ENCODE measurements at regions not wholly inside any gene's neighbourhood (a gene's known extent, or its start where the extent isn't known, plus 50 kb on each side); places are given as distances from the start of the nearest gene placed in this dataset.

- H3K4me2 ChIP-seq (ENCODE audit: low read depth, low read length, poor library complexity, severe bottlenecking) = no peak overlapping the region
- H4K20me1 ChIP-seq (ENCODE audit: low read depth, low read length) = no peaks in the 10 kb centered on the region
- no peaks in the 10 kb centered on the region for H3K9me2 ChIP-seq (replicated peaks; ENCODE audit: insufficient read depth, low read length)
- no peaks in the 10 kb centered on the region for H3F3A ChIP-seq (ENCODE audit: insufficient read depth)
- H3K9ac ChIP-seq (ENCODE audit: low read length) = no peak overlapping the region
- no peaks in the 10 kb centered on the region for H3K36me3 ChIP-seq (ENCODE audit: low read length)
- no peak for TF ChIP-seq EZH2phosphoT487 (conservative IDR thresholded peaks at IDR 0.05; ENCODE audit: low read length)
- no peak for TF ChIP-seq CTCF (IDR thresholded peaks at IDR 0.05; ENCODE audit: insufficient read depth, low read length, poor library complexity, severe bottlenecking)
- no peak overlapping the region for H2AFZ ChIP-seq (ENCODE audit: low read depth, low read length, severe bottlenecking)
- no peaks in the 10 kb centered on the region for H3K27me3 ChIP-seq (ENCODE audit: low read length)
- H3K79me2 ChIP-seq (ENCODE audit: insufficient read depth, low read length) = no peaks in the 10 kb centered on the region
- no peaks in the 10 kb centered on the region for H3K9me3 ChIP-seq (ENCODE audit: insufficient read depth, low read length)
- H3K4me3 ChIP-seq (ENCODE audit: insufficient read depth, low read length, poor library complexity, severe bottlenecking) = no peak overlapping the region
- no peak overlapping the region for H3K27ac ChIP-seq (ENCODE audit: low read depth, low read length)
Measured at GRCh38 chr13:80123945-80124344, 217.0 kb downstream of the SPRY2 start.

- Histone ChIP-seq H4K20me1 (ENCODE audit: low read depth, low read length) (no peaks in the 10 kb centered on the region), H3K4me3 (ENCODE audit: insufficient read depth, low read length, poor library complexity, severe bottlenecking) (no peak overlapping the region), H2AFZ (ENCODE audit: low read depth, low read length, severe bottlenecking) (no peak overlapping the region), H3K9me3 (ENCODE audit: insufficient read depth, low read length) (no peaks in the 10 kb centered on the region), H3K4me2 (ENCODE audit: low read depth, low read length, poor library complexity, severe bottlenecking) (no peak overlapping the region), H3K9ac (ENCODE audit: low read length) (no peak overlapping the region), H3K79me2 (ENCODE audit: insufficient read depth, low read length) (no peaks in the 10 kb centered on the region), H3K36me3 (ENCODE audit: low read length) (no peaks in the 10 kb centered on the region), H3K27ac (ENCODE audit: low read depth, low read length) (no peak overlapping the region), H3F3A (ENCODE audit: insufficient read depth) (no peaks in the 10 kb centered on the region), H3K9me2 (replicated peaks; ENCODE audit: insufficient read depth, low read length) (no peaks in the 10 kb centered on the region), H3K27me3 (ENCODE audit: low read length) (no peaks in the 10 kb centered on the region)
- no peak for TF ChIP-seq CTCF (IDR thresholded peaks at IDR 0.05; ENCODE audit: insufficient read depth, low read length, poor library complexity, severe bottlenecking)
- no peak for TF ChIP-seq EZH2phosphoT487 (conservative IDR thresholded peaks at IDR 0.05; ENCODE audit: low read length)
Measured at GRCh38 chr13:80121038-80121437, 219.9 kb downstream of the SPRY2 start.

GRCh38 chr13:80118506-80118905, 222.4 kb downstream of the SPRY2 start:
- TF ChIP-seq EZH2phosphoT487 (conservative IDR thresholded peaks at IDR 0.05; ENCODE audit: low read length) (no peak), CTCF (IDR thresholded peaks at IDR 0.05; ENCODE audit: insufficient read depth, low read length, poor library complexity, severe bottlenecking) (no peak)
- no peak overlapping the region for H3K4me3 ChIP-seq (ENCODE audit: insufficient read depth, low read length, poor library complexity, severe bottlenecking)
- H3K9ac ChIP-seq (ENCODE audit: low read length) = no peak overlapping the region
- H3K27me3 ChIP-seq (ENCODE audit: low read length) = no peaks in the 10 kb centered on the region
- H3K36me3 ChIP-seq (ENCODE audit: low read length) = no peaks in the 10 kb centered on the region
- H3K79me2 ChIP-seq (ENCODE audit: insufficient read depth, low read length) = no peaks in the 10 kb centered on the region
- no peak overlapping the region for H2AFZ ChIP-seq (ENCODE audit: low read depth, low read length, severe bottlenecking)
- no peaks in the 10 kb centered on the region for H3K9me3 ChIP-seq (ENCODE audit: insufficient read depth, low read length)
- H3F3A ChIP-seq (ENCODE audit: insufficient read depth) = no peaks in the 10 kb centered on the region
- H3K9me2 ChIP-seq (replicated peaks; ENCODE audit: insufficient read depth, low read length) = no peaks in the 10 kb centered on the region
- no peak overlapping the region for H3K27ac ChIP-seq (ENCODE audit: low read depth, low read length)
- no peak overlapping the region for H3K4me2 ChIP-seq (ENCODE audit: low read depth, low read length, poor library complexity, severe bottlenecking)
- no peaks in the 10 kb centered on the region for H4K20me1 ChIP-seq (ENCODE audit: low read depth, low read length)

Measured in SU-DHL-6 (cell line).